ENCODE measurements at regions not wholly inside any gene's neighbourhood (a gene's known extent, or its start where the extent isn't known, plus 50 kb on each side); places are given as distances from the start of the nearest gene placed in this dataset.

- no peak for DNase-seq (ENCODE audit: low read depth)
- TF ChIP-seq CTCF (IDR thresholded peaks at IDR 0.05; ENCODE audit: control insufficient read depth, extremely low read depth, insufficient read depth), result no peak
- no peak overlapping the region for H3K4me3 ChIP-seq (ENCODE audit: low read depth, low read length)
Measured at GRCh38 chr7:94243066-94243711, 151.5 kb upstream of the COL1A2 start.

DNA sequence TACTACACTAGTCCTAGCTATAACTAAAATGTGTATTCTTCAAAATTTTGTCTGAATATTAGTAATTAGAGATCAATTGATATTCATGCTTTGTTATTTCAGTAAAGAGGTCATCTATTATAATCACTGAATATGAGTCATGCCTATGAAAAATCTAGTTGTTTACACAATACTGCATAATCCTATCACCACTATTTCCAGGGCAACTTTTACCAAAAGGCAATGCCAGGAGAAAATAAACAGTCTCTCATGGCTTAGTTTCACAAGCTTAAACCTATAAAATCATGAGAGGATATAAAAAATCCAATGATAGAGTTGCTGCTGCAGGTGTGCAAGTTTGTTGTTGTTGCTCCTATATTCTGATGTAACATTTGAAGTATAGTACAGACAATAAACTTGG, 149.9 kb upstream of the COL1A2 start:
- TF ChIP-seq CTCF (IDR thresholded peaks at IDR 0.05; ENCODE audit: control insufficient read depth, extremely low read depth, insufficient read depth), result no peak
- DNase-seq (ENCODE audit: low read depth), result no peak
- no peak overlapping the region for H3K4me3 ChIP-seq (ENCODE audit: low read depth, low read length)

- no peak for TF ChIP-seq CTCF (IDR thresholded peaks at IDR 0.05; ENCODE audit: control insufficient read depth, extremely low read depth, insufficient read depth)
- no peak for DNase-seq (ENCODE audit: low read depth)
- H3K4me3 ChIP-seq (ENCODE audit: low read depth, low read length), result no peak overlapping the region
Measured at GRCh38 chr7:94245500-94245899, 149.2 kb upstream of the COL1A2 start.

DNA sequence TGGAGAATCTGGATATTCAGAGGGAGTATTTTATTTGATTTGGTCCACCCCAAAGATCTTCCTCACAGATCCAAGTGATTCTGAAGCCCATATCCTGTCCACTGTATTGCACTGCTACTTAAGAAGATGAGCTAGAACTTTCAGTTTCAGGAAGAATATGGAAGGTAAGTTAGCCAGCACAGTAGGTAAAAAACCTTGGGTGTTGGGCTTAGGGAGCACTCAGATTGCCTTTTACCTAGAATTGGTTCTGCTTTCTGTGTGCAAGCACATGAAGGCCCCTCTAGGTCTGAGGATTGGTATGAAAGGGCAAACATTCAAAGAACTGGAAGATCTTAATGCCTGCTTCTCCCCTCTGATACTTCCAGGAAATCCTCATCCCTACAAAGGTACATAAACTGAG, 146.7 kb upstream of the COL1A2 start:
- no peak for TF ChIP-seq CTCF (IDR thresholded peaks at IDR 0.05; ENCODE audit: control insufficient read depth, extremely low read depth, insufficient read depth)
- H3K4me3 ChIP-seq (ENCODE audit: low read depth, low read length), result no peak overlapping the region
- DNase-seq (ENCODE audit: low read depth), result no peak

DNA sequence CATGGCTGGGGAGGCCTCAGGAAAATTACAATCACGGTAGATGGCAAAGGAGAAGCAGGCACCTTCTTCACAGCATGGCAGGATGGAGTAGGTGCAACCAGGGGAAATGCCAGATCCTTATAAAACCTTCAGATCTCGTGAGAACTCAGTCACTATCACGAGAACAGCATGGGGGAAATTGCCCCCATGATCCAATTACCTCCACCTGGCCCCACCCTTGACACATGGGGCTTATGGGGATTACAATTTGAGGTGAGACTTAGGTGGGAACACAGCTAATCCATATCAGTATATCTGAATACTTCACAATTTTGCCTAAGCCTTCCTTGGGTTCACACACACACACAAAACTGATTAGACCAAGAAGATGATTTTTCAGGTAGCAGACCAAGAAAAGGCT, 145.1 kb upstream of the COL1A2 start:
- no peak for TF ChIP-seq CTCF (IDR thresholded peaks at IDR 0.05; ENCODE audit: control insufficient read depth, extremely low read depth, insufficient read depth)
- no peak for DNase-seq (ENCODE audit: low read depth)
- H3K4me3 ChIP-seq (ENCODE audit: low read depth, low read length), result no peak overlapping the region

DNA sequence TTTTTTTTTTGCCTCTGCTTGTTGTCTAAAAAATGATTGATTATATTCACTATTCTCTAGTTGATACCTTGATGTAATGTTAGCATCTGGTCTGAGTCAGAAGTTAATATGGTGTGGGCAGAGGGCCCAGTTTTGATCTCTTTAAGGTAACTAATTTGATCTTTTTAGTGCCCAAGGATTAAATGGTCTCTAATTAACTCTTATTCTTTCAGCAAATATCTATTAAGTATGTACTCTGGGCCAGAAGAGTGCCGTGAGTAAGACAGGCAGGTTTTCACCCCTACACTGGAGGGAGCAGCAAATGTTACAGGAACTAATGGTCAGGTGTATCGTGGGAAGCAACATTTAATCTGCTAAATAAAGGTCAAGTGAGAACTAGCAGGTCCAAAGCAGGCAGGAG, 144.6 kb upstream of the COL1A2 start:
- no peak for TF ChIP-seq CTCF (IDR thresholded peaks at IDR 0.05; ENCODE audit: control insufficient read depth, extremely low read depth, insufficient read depth)
- no peak for DNase-seq (ENCODE audit: low read depth)
- no peak overlapping the region for H3K4me3 ChIP-seq (ENCODE audit: low read depth, low read length)

GRCh38 chr7:94250987-94251386, 143.7 kb upstream of the COL1A2 start:
- no peak for TF ChIP-seq CTCF (IDR thresholded peaks at IDR 0.05; ENCODE audit: control insufficient read depth, extremely low read depth, insufficient read depth)
- H3K4me3 ChIP-seq (ENCODE audit: low read depth, low read length), result no peak overlapping the region
- DNase-seq (ENCODE audit: low read depth), result no peak

Measured in LNCaP clone FGC (cell line).